H1 (cell line): ENCODE measurements at regions not wholly inside any gene's neighbourhood (a gene's known extent, or its start where the extent isn't known, plus 50 kb on each side); places are given as distances from the start of the nearest gene placed in this dataset.

Source experiments
- CTCF ChIA-PET: fragments of 300-600 bp; sonication (Branson Sonifier 250); formaldehyde crosslinking; loops from one replicate; lab custom pipeline; 2021; ENCODE audit not compliant: partially characterized antibody; lab: Charles Lee
- POLR2A ChIA-PET: fragments of 300-600 bp; sonication (Branson Sonifier 250); formaldehyde crosslinking; loops from one replicate; lab custom pipeline; 2021; ENCODE audit warnings: inconsistent platforms; ENCODE audit not compliant: partially characterized antibody; lab: Charles Lee
- DNase-seq, 2 experiments: peaks; one replicate each; pipeline versions ENCODE4 v3.0.0 to v3.0.0-alpha.2; 2010 to 2022; ENCODE audit warnings: low spot score in 2 of 2, low read depth in 1 of 2, mixed read lengths in 1 of 2
- FAIRE-seq: peaks from 2 replicates; lab custom pipeline; 2011; peaks lifted over from hg19 to GRCh38; lab: Jason Lieb, UNC
- H2AFZ ChIP-seq: 2 replicates; pipeline ENCODE4 v1.8.1; 2012; ENCODE audit warnings: low read length, inconsistent platforms
- H2AK5ac ChIP-seq: 2 replicates; pipeline ENCODE4 v1.6.1; 2013; ENCODE audit warnings: low read depth, low read length
- H2BK120ac ChIP-seq: replicated peaks from 2 replicates; pipeline ENCODE3; 2013; ENCODE audit warnings: low read depth, low read length, inconsistent platforms
- H2BK12ac ChIP-seq: 2 replicates; pipeline ENCODE4 v1.6.1; 2013; ENCODE audit warnings: low read depth, low read length
- H2BK15ac ChIP-seq: 2 replicates; pipeline ENCODE4 v1.6.1; 2013; ENCODE audit warnings: low read length
- H2BK20ac ChIP-seq: 2 replicates; pipeline ENCODE4 v1.6.1; 2013; ENCODE audit warnings: low read length
- H2BK5ac ChIP-seq: 2 replicates; pipeline ENCODE4 v1.6.1; 2013; ENCODE audit warnings: low read depth, low read length
- H3K14ac ChIP-seq: 2 replicates; pipeline ENCODE4 v1.6.1; 2013; ENCODE audit warnings: inconsistent platforms; ENCODE audit not compliant: insufficient read length
- H3K18ac ChIP-seq: 2 replicates; pipeline ENCODE4 v1.6.1; 2013; ENCODE audit warnings: low read length; ENCODE audit errors: extremely low read depth
- H3K23ac ChIP-seq: 2 replicates; pipeline ENCODE4 v1.6.1; 2013; ENCODE audit warnings: inconsistent platforms; ENCODE audit not compliant: insufficient read length
- H3K23me2 ChIP-seq: 2 replicates; pipeline ENCODE4 v1.6.1; 2013; ENCODE audit warnings: low read depth, low read length
- H3K27ac ChIP-seq: 2 replicates; pipeline ENCODE4 v1.6.1; 2011; ENCODE audit warnings: low read depth, low read length, inconsistent platforms
- H3K27me3 ChIP-seq, 4 experiments: replicated peaks in 1 of 4; 1 replicate in 1 of 4; 2 replicates in 3 of 4; pipeline versions ENCODE4 v1.6.1 to v1.8.1; 2011 to 2013; ENCODE audit warnings: low read length in 3 of 4, mild to moderate bottlenecking in 3 of 4, inconsistent platforms in 2 of 4, mixed read lengths in 2 of 4, moderate library complexity in 1 of 4; ENCODE audit not compliant: control insufficient read depth in 3 of 4, insufficient read depth in 3 of 4; ENCODE audit errors: extremely low read depth in 1 of 4
- H3K36me3 ChIP-seq, 4 experiments: 2 replicates each; pipeline versions ENCODE4 v1.6.1 to v1.8.1; 2011 to 2013; ENCODE audit warnings: mild to moderate bottlenecking in 4 of 4, low read length in 3 of 4, moderate library complexity in 2 of 4, control low read depth in 1 of 4, inconsistent platforms in 1 of 4; ENCODE audit not compliant: insufficient read depth in 4 of 4, control insufficient read depth in 2 of 4
- H3K4ac ChIP-seq: replicated peaks from 2 replicates; pipeline ENCODE3; 2013; ENCODE audit warnings: low read length, low read depth, mixed read lengths, inconsistent platforms; ENCODE audit not compliant: insufficient read length
- H3K4me1 ChIP-seq, 4 experiments: replicated peaks in 1 of 4; 1 replicate in 1 of 4; 2 replicates in 3 of 4; pipeline versions ENCODE4 v1.6.1 to v1.8.1; 2011 to 2013; ENCODE audit warnings: low read length in 3 of 4, inconsistent platforms in 2 of 4, mixed read lengths in 1 of 4; ENCODE audit not compliant: insufficient read depth in 4 of 4, control insufficient read depth in 3 of 4
- H3K4me2 ChIP-seq, 2 experiments: 2 replicates each; pipeline versions ENCODE4 v1.6.1 to v1.8.1; 2011 to 2013; ENCODE audit warnings: low read depth in 2 of 2, low read length in 2 of 2, control low read depth in 1 of 2, inconsistent platforms in 1 of 2, mild to moderate bottlenecking in 1 of 2; ENCODE audit not compliant: insufficient read depth in 1 of 2
- H3K4me3 ChIP-seq, 4 experiments: fragments of 200-600, 300-600 bp in 1 of 4; sonication (generic), shearing (Covaris generic), sonication (Bioruptor Twin) in 1 of 4; 2 replicates each; pipeline versions ENCODE4 v1.5.1 to v1.8.1; 2011 to 2016; ENCODE audit warnings: low read length in 4 of 4, low read depth in 3 of 4, control low read depth in 2 of 4, inconsistent platforms in 2 of 4, mild to moderate bottlenecking in 2 of 4, mixed read lengths in 1 of 4, moderate library complexity in 1 of 4; ENCODE audit not compliant: insufficient read depth in 2 of 4; ENCODE audit errors: extremely low read depth in 1 of 4
- H3K56ac ChIP-seq: replicated peaks from 2 replicates; pipeline ENCODE3; 2013; ENCODE audit warnings: low read depth, mild to moderate bottlenecking, mixed read lengths, low read length, inconsistent platforms; ENCODE audit not compliant: insufficient read length
- H3K79me1 ChIP-seq: 2 replicates; pipeline ENCODE4 v1.6.1; 2013; ENCODE audit warnings: low read depth, low read length, control low read depth
- H3K79me2 ChIP-seq, 2 experiments: 2 replicates each; pipeline versions ENCODE4 v1.6.1 to v1.8.1; 2012 to 2013; ENCODE audit warnings: low read length in 2 of 2, mild to moderate bottlenecking in 2 of 2, inconsistent platforms in 1 of 2; ENCODE audit not compliant: insufficient read depth in 2 of 2, control insufficient read depth in 1 of 2
- H3K9ac ChIP-seq, 4 experiments: replicated peaks in 1 of 4; 1 replicate in 1 of 4; 2 replicates in 3 of 4; pipeline versions ENCODE4 v1.6.1 to v1.8.1; 2011 to 2013; ENCODE audit warnings: low read depth in 3 of 4, low read length in 3 of 4, control low read depth in 2 of 4, mild to moderate bottlenecking in 2 of 4, moderate library complexity in 2 of 4, inconsistent platforms in 1 of 4; ENCODE audit errors: extremely low read depth in 1 of 4
- H3K9me3 ChIP-seq, 2 experiments: 2 replicates each; pipeline versions ENCODE4 v1.6.1 to v1.8.1; 2012 to 2013; ENCODE audit warnings: mild to moderate bottlenecking in 2 of 2, moderate library complexity in 2 of 2, control low read depth in 1 of 2, inconsistent platforms in 1 of 2, low read depth in 1 of 2, low read length in 1 of 2, mixed read lengths in 1 of 2; ENCODE audit not compliant: insufficient read depth in 2 of 2
- H4K20me1 ChIP-seq, 2 experiments: replicated peaks in 1 of 2; 2 replicates each; pipeline versions ENCODE3 to v1.8.1; 2011 to 2013; ENCODE audit warnings: inconsistent platforms in 2 of 2, low read length in 2 of 2, mild to moderate bottlenecking in 1 of 2; ENCODE audit not compliant: insufficient read depth in 2 of 2, control insufficient read depth in 1 of 2
- H4K5ac ChIP-seq: 2 replicates; pipeline ENCODE4 v1.6.1; 2013; ENCODE audit warnings: low read length, low read depth, mixed read lengths, inconsistent platforms; ENCODE audit not compliant: insufficient read length
- H4K8ac ChIP-seq: 2 replicates; pipeline ENCODE4 v1.8.0; 2013; ENCODE audit warnings: mild to moderate bottlenecking, moderate library complexity, low read length, inconsistent platforms; ENCODE audit not compliant: insufficient read depth; ENCODE audit errors: extremely low read depth
- H4K91ac ChIP-seq: replicated peaks from 2 replicates; pipeline ENCODE3; 2013; ENCODE audit warnings: low read length, mixed read lengths, inconsistent platforms; ENCODE audit not compliant: insufficient read length
- BCL11A ChIP-seq, 2 experiments: IDR thresholded peaks; one replicate each; pipeline ENCODE4 v1.6.1; 2011; ENCODE audit warnings: low read depth in 2 of 2, low read length in 2 of 2, mild to moderate bottlenecking in 2 of 2
- CTBP2 ChIP-seq: IDR thresholded peaks from 2 replicates; pipeline ENCODE4 v1.7.0; 2011; ENCODE audit warnings: borderline replicate concordance, mild to moderate bottlenecking, moderate library complexity, mixed read lengths, low read length; ENCODE audit not compliant: insufficient read depth, insufficient read length
- KDM1A ChIP-seq: fragments of 200-600, 300-600 bp; sonication (generic); IDR thresholded peaks from 2 replicates; pipeline ENCODE4 v1.7.1; 2016; ENCODE audit warnings: mild to moderate bottlenecking, low read length, borderline replicate concordance
- NRF1 ChIP-seq: IDR thresholded peaks from 2 replicates; pipeline ENCODE4 v1.6.1; 2011; ENCODE audit warnings: mild to moderate bottlenecking, low read depth, low read length, improper control_type of control experiment
- YY1 ChIP-seq: IDR thresholded peaks from 2 replicates; pipeline ENCODE4 v1.6.1; 2011; ENCODE audit warnings: low read depth, mild to moderate bottlenecking, low read length
- WGBS, 2 experiments: shearing (Covaris generic) in 1 of 2; methylation state at CpG; one replicate each; pipeline versions ENCODE4 v1.1.6 to v1.1.7; 2013 to 2015; ENCODE audit warnings: low lambda C conversion rate in 2 of 2, mixed read lengths in 2 of 2, inconsistent platforms in 1 of 2, low coverage in 1 of 2, missing lambda C conversion rate in 1 of 2; ENCODE audit not compliant: insufficient replicate concordance in 2 of 2, insufficient coverage in 1 of 2, insufficient read length in 1 of 2; ENCODE audit errors: extremely low coverage in 1 of 2, missing lambda C conversion rate in 1 of 2; 5-methylcytosine and 5-hydroxymethylcytosine counted together
- TF ChIP-seq, protein P1 (sequence below): IDR thresholded peaks from 2 replicates; pipeline ENCODE4 v1.6.1; 2012; ENCODE audit warnings: inconsistent platforms

DNA sequence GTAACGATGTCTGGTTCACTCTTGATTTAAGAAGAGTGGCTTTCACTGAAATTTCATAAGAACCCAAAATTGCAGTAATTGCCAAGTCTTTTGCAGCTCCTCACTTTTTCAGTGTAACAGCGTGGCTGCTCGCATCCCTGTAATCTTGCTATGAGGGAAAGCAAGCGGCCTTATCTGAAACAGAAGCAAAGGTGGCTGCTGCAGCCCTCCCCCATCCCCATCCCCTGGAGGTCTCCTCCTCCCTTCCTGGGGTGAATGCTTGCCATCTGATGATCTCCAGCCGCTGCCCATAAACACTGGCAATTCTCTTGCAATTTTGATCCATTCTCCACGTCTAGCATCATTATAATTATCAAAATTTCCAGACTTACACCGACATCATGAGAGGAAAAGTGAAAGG, 182.5 kb upstream of the ASIC2 start:
- Histone ChIP-seq H3K9ac (no peak overlapping the region), H2BK5ac (no peak overlapping the region), H3K27ac (no peak overlapping the region), H3K18ac (no peak overlapping the region), H4K20me1 (no peaks in the 10 kb centered on the region), H3K4me2 (no peak overlapping the region), H3K23ac (no peak overlapping the region), H3K79me1 (no peaks in the 10 kb centered on the region), H3K4me3 (no peak overlapping the region), H3K36me3 (no peaks in the 10 kb centered on the region), H2AK5ac (no peak overlapping the region), H2BK120ac (no peak overlapping the region), H4K8ac (no peak overlapping the region), H2BK20ac (no peak overlapping the region), H2BK15ac (no peak overlapping the region), H4K91ac (no peak overlapping the region), H3K79me2 (no peaks in the 10 kb centered on the region), H3K23me2 (no peaks in the 10 kb centered on the region), H3K4me1 (no peaks in the 10 kb centered on the region; a peak in 1 of 7 replicates), H3K56ac (no peak overlapping the region), H2BK12ac (no peak overlapping the region), H3K4ac (no peak overlapping the region), H2AFZ (no peak overlapping the region), H3K27me3 (no peaks in the 10 kb centered on the region; a peak in 1 of 7 replicates), H3K14ac (no peak overlapping the region), H3K9me3 (no peaks in the 10 kb centered on the region), H4K5ac (no peak overlapping the region)
- ChIA-PET CTCF (no interaction called here), POLR2A (no interaction called here)
- TF ChIP-seq NRF1 (no peak), YY1 (no peak), BCL11A (IDR thresholded peaks at IDR 0.05; ENCODE audit: low read depth in 2 of 2, low read length in 2 of 2) (no peak), KDM1A (no peak), CTBP2 (no peak)
- TF ChIP-seq, protein P1, sequence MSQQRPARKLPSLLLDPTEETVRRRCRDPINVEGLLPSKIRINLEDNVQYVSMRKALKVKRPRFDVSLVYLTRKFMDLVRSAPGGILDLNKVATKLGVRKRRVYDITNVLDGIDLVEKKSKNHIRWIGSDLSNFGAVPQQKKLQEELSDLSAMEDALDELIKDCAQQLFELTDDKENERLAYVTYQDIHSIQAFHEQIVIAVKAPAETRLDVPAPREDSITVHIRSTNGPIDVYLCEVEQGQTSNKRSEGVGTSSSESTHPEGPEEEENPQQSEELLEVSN = no peak
- FAIRE-seq (no peak), DNase-seq (no peak)
- 72% methylated on average over 7 of the region's 7 CpGs; no CpG with 5 or more reads in 1 of the 2 experiments for WGBS, 2 experiments
